GM12878 (cell line): ENCODE measurements at regions not wholly inside any gene's neighbourhood (a gene's known extent, or its start where the extent isn't known, plus 50 kb on each side); places are given as distances from the start of the nearest gene placed in this dataset.
A peak's percentile ranks its signal among the peaks of the same experiment; 100 is the strongest.

Experiments used
- ATAC-seq: fragments of 200-7000 bp; cut with Tn5 transposase; 3 replicates; pipeline ENCODE4 v1.9.1; 2020; ENCODE audit warnings: mild to moderate bottlenecking, moderate library complexity
- BruUV-seq: library from RNA; stranded (reverse); fragments of 400-500 nt; replicated peaks from 2 replicates; lab custom pipeline; 2021; lab: Mats Ljungman, UMichigan
- CTCF ChIA-PET: fragments of 300-600 bp; sonication (Branson Sonifier 250); formaldehyde crosslinking; extraction: SDS; loops from one replicate; lab custom pipeline; 2021; ENCODE audit warnings: inconsistent platforms; lab: Yijun Ruan, JAX
- POLR2A ChIA-PET: fragments of 350-600 bp; formaldehyde crosslinking; extraction: SDS; loops from one replicate; lab custom pipeline; 2021; ENCODE audit warnings: inconsistent platforms; lab: Charles Lee
- RAD21 ChIA-PET: fragments of 300-600 bp; sonication (Branson Sonifier 250); formaldehyde crosslinking; loops from one replicate; lab custom pipeline; 2023; ENCODE audit warnings: antibody characterized with exemption; ENCODE audit not compliant: unreplicated experiment; lab: Charles Lee
- SMC1A ChIA-PET: fragments of 300-600 bp; sonication (Branson Sonifier 250); formaldehyde crosslinking; loops from one replicate; lab custom pipeline; 2023; ENCODE audit not compliant: unreplicated experiment, uncharacterized antibody; lab: Charles Lee
- DNase-seq: peaks from one replicate; pipeline ENCODE4 v3.0.0-alpha.2; 2011; ENCODE audit warnings: low read depth, low spot score
- FAIRE-seq: peaks from 3 replicates; lab custom pipeline; 2011; peaks lifted over from hg19 to GRCh38; lab: Jason Lieb, UNC
- H2AFZ ChIP-seq: 2 replicates; pipeline ENCODE4 v1.6.0; 2011; ENCODE audit warnings: low read depth, low read length, control low read depth; ENCODE audit not compliant: control insufficient read depth
- H3K27ac ChIP-seq: 2 replicates; pipeline ENCODE4 v1.5.1; 2011; ENCODE audit warnings: control low read depth; ENCODE audit not compliant: control insufficient read depth, insufficient read depth
- H3K27me3 ChIP-seq, 2 experiments: replicated peaks in 1 of 2; 2 replicates each; pipeline versions ENCODE4 v1.6.0 to v1.6.1; 2011; ENCODE audit warnings: low read length in 1 of 2; ENCODE audit not compliant: control insufficient read depth in 2 of 2, insufficient read depth in 2 of 2
- H3K36me3 ChIP-seq, 2 experiments: 2 replicates each; pipeline ENCODE4 v1.5.1; 2011; ENCODE audit warnings: low read length in 1 of 2; ENCODE audit not compliant: control insufficient read depth in 2 of 2, insufficient read depth in 2 of 2
- H3K4me1 ChIP-seq: 2 replicates; pipeline ENCODE4 v1.6.1; 2011; ENCODE audit warnings: mild to moderate bottlenecking, low read length, moderate library complexity, mixed read lengths; ENCODE audit not compliant: control insufficient read depth, insufficient read depth
- H3K4me2 ChIP-seq: 2 replicates; pipeline ENCODE4 v1.6.0; 2011; ENCODE audit warnings: control low read depth; ENCODE audit not compliant: control insufficient read depth, insufficient read depth
- H3K4me3 ChIP-seq: fragments of 200-600 bp; sonication (generic); 2 replicates; pipeline ENCODE4 v1.5.1; 2016
- H3K79me2 ChIP-seq: 2 replicates; pipeline ENCODE4 v1.6.0; 2011; ENCODE audit warnings: low read length; ENCODE audit not compliant: control insufficient read depth, insufficient read depth
- H3K9ac ChIP-seq: 2 replicates; pipeline ENCODE4 v1.8.0; 2011; ENCODE audit warnings: low read length, control low read depth, mixed read lengths; ENCODE audit not compliant: control insufficient read depth, insufficient read depth
- H3K9me3 ChIP-seq: replicated peaks from 3 replicates; pipeline ENCODE4 v1.5.1; 2011; ENCODE audit warnings: mild to moderate bottlenecking, low read length; ENCODE audit not compliant: control insufficient read depth, insufficient read depth
- H4K20me1 ChIP-seq: 2 replicates; pipeline ENCODE4 v1.6.0; 2011; ENCODE audit not compliant: control insufficient read depth, insufficient read depth
- ASH2L ChIP-seq: fragments of 300-600, 200-600 bp; sonication (generic); IDR thresholded peaks from 2 replicates; pipeline ENCODE4 v1.6.1; 2017; ENCODE audit warnings: low read depth, mild to moderate bottlenecking, borderline replicate concordance
- ATF7 ChIP-seq: fragments of 450-650 bp; IDR thresholded peaks from 2 replicates; pipeline ENCODE4 v1.6.1; 2016; ENCODE audit warnings: low read depth, mild to moderate bottlenecking
- CBX3 ChIP-seq: fragments of 200-600 bp; sonication (generic); IDR thresholded peaks from 2 replicates; pipeline ENCODE4 v1.6.1; 2016; ENCODE audit warnings: low read depth, borderline replicate concordance
- CEBPB ChIP-seq, 2 experiments: fragments of 150-350 bp in 1 of 2; IDR thresholded peaks; 2 replicates each; pipeline ENCODE4 v1.6.1; 2012 to 2014; ENCODE audit warnings: low read depth in 2 of 2, low read length in 2 of 2, borderline replicate concordance in 1 of 2, inconsistent platforms in 1 of 2
- ESRRA ChIP-seq: IDR thresholded peaks from 2 replicates; pipeline ENCODE4 v1.6.1; 2012; ENCODE audit warnings: mild to moderate bottlenecking, low read length, improper control_type of control experiment
- MAX ChIP-seq: IDR thresholded peaks from 2 replicates; pipeline ENCODE4 v1.6.1; 2012; ENCODE audit warnings: low read depth, low read length, improper control_type of control experiment
- NR2F1 ChIP-seq: fragments of 450-650 bp; conservative IDR thresholded peaks from 2 replicates; pipeline ENCODE4 v1.6.1; 2017; ENCODE audit warnings: mild to moderate bottlenecking
- SIX5 ChIP-seq: IDR thresholded peaks from 2 replicates; pipeline ENCODE4 v1.6.1; 2011; ENCODE audit warnings: mild to moderate bottlenecking, low read depth, low read length, moderate library complexity; ENCODE audit not compliant: severe bottlenecking
- SMC3 ChIP-seq: IDR thresholded peaks from 2 replicates; pipeline ENCODE4 v1.6.1; 2011; ENCODE audit warnings: low read length, improper control_type of control experiment, borderline replicate concordance
- SPI1 ChIP-seq: IDR thresholded peaks from 2 replicates; pipeline ENCODE4 v1.6.1; 2011; ENCODE audit warnings: low read depth, mild to moderate bottlenecking, low read length, moderate library complexity, borderline replicate concordance; ENCODE audit not compliant: insufficient read depth
- YBX1 ChIP-seq: fragments of 450-650 bp; IDR thresholded peaks from 2 replicates; pipeline ENCODE4 v1.6.1; 2016; ENCODE audit warnings: antibody characterized with exemption
- WGBS: methylation state at CpG from one replicate; pipeline ENCODE4 v1.1.6; 2016; ENCODE audit warnings: low lambda C conversion rate; ENCODE audit not compliant: insufficient replicate concordance, insufficient coverage; ENCODE audit errors: missing lambda C conversion rate; 5-methylcytosine and 5-hydroxymethylcytosine counted together
- in situ Hi-C: fragments of 300-500 bp; cut with MboI; formaldehyde crosslinking; loops from 9 replicates; pipeline ENCODE4 v1.14.3; 2018; ENCODE audit warnings: mixed read lengths
- intact Hi-C: fragments of 100-400 bp; cut with micrococcal nuclease; formaldehyde crosslinking; loops from one replicate; pipeline ENCODE4 v1.14.2; 2022; ENCODE audit not compliant: unreplicated experiment

- no peak for TF ChIP-seq CEBPB (IDR thresholded peaks at IDR 0.05; ENCODE audit: borderline replicate concordance in 1 of 2, low read depth in 2 of 2, low read length in 2 of 2)
- no peak for TF ChIP-seq NR2F1
- TF ChIP-seq SPI1 = no peak
- no peak for TF ChIP-seq ESRRA
- no peak for TF ChIP-seq SMC3
- TF ChIP-seq YBX1 = no peak
- no peak for TF ChIP-seq SIX5
Measured at GRCh38 chr18:2380101-2380500, 191.2 kb downstream of the METTL4 start (continued).

GRCh38 chr18:2381539-2381938 is 189.8 kb downstream of the METTL4 start:
- Histone ChIP-seq H3K36me3 (no peaks in the 10 kb centered on the region), H4K20me1 (no peaks in the 10 kb centered on the region), H3K27ac (no peak overlapping the region), H2AFZ (no peak overlapping the region), H3K4me1 (no peaks in the 10 kb centered on the region), H3K79me2 (no peaks in the 10 kb centered on the region), H3K9me3 (no peaks in the 10 kb centered on the region), H3K9ac (no peak overlapping the region), H3K27me3 (no peaks in the 10 kb centered on the region; a peak in 1 of 4 replicates), H3K4me2 (no peak overlapping the region), H3K4me3 (no peak overlapping the region)
- SMC1A ChIA-PET = interaction anchor here (1.2 to 3.8 kb wide), 4 partner anchors 13 to 275 kb away, joined by 3 to 16 read pairs (median 4); no protein-coding TSS in a partner anchor
- no TSS peak for BruUV-seq
- RAD21 ChIA-PET = interaction anchor here (1.2 kb wide), 1 partner anchor 14 kb away, joined by 6 read pairs; no protein-coding TSS in a partner anchor
- TF ChIP-seq ATF7 (0 out of 2 replicates have a peak, but pooled peaks have one; percentile 12), CBX3 (no peak), MAX (no peak), ASH2L (no peak)
- 47% methylated on average over 2 of the region's 2 CpGs for WGBS
- FAIRE-seq = no peak
- CTCF ChIA-PET = interaction anchor here (1.6 to 2.0 kb wide), 2 partner anchors 11 to 14 kb away, joined by 6 read pairs; no protein-coding TSS in a partner anchor
- peak; percentile 55 for ATAC-seq
- POLR2A ChIA-PET = interaction anchor here (1.6 to 1.7 kb wide), 2 partner anchors 11 to 16 kb away, joined by 4 to 6 read pairs; no protein-coding TSS in a partner anchor
- no peak for DNase-seq
- intact Hi-C loops = no loop called here
- in situ Hi-C loops = no loop called here
